ENCODE measurements at regions not wholly inside any gene's neighbourhood (a gene's known extent, or its start where the extent isn't known, plus 50 kb on each side); places are given as distances from the start of the nearest gene placed in this dataset.

DNA sequence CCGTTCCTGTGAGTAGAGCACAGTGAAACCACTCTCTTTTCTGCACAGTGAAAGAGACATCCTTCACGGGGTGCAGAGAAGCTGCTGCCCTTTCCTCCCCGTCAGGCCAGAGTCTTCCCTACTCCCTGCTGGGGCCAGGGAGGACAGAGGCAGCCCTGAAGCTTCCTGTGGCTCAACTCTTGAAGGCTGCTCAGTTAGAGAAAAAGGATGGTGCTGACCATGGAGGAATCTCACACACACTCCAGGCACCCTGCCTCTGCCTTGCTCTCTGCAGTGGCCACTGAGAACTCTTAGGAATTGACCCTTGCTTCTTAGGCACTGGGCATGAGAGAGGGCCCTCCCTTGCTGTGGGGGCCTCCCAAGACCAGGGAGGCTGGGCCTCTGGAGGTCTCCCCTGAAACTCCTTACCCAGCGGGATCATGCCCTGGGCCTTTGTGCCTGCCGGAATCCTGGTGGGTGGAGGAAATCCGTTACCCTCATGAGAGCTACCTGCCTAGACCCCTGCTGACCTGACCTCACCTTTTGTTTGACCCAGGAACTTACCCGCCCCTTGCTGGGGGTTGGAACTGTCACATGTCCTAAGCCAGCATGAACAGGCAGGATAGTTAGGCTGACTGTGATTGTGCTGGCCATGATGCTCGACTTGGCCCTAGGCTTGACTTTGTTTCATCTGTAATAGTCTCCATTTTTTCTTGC, 65.0 kb upstream of the CD93 start:
- Histone ChIP-seq H3K27me3 (ENCODE audit: insufficient read depth, insufficient read length) (no peaks in the 10 kb centered on the region), H3K4me1 (ENCODE audit: insufficient read depth, insufficient read length) (peaks cover 5% of the 10 kb centered on the region), H3K36me3 (ENCODE audit: insufficient read depth, insufficient read length, low read length) (no peaks in the 10 kb centered on the region), H3K9me3 (ENCODE audit: insufficient read depth, low read length) (no peaks in the 10 kb centered on the region), H3K4me3 (ENCODE audit: insufficient read length, low read depth) (no peak overlapping the region), H3K9ac (ENCODE audit: insufficient read length, low read depth) (no peak overlapping the region)
- TF ChIP-seq YY1 (IDR thresholded peaks at IDR 0.05; ENCODE audit: insufficient read depth, insufficient read length), result no peak
- TF ChIP-seq ZNF274 (IDR thresholded peaks at IDR 0.05; ENCODE audit: low read depth, low read length), result no peak
- TF ChIP-seq SUZ12 (IDR thresholded peaks at IDR 0.05; ENCODE audit: extremely low read depth, insufficient read depth, insufficient read length), result no peak
- no peak for DNase-seq (ENCODE audit: low read depth, low spot score)

GRCh38 chr20:23150304-23151007, 64.3 kb upstream of the CD93 start:
- peaks cover 5% of the 10 kb centered on the region for H3K4me1 ChIP-seq (ENCODE audit: insufficient read depth, insufficient read length)
- H3K9ac ChIP-seq (ENCODE audit: insufficient read length, low read depth), result no peak overlapping the region
- H3K36me3 ChIP-seq (ENCODE audit: insufficient read depth, insufficient read length, low read length), result no peaks in the 10 kb centered on the region
- no peaks in the 10 kb centered on the region for H3K27me3 ChIP-seq (ENCODE audit: insufficient read depth, insufficient read length)
- H3K4me3 ChIP-seq (ENCODE audit: insufficient read length, low read depth), result no peak overlapping the region
- no peaks in the 10 kb centered on the region for H3K9me3 ChIP-seq (ENCODE audit: insufficient read depth, low read length)
- DNase-seq (ENCODE audit: low read depth, low spot score), result no peak
- no peak for TF ChIP-seq YY1 (IDR thresholded peaks at IDR 0.05; ENCODE audit: insufficient read depth, insufficient read length)
- TF ChIP-seq ZNF274 (IDR thresholded peaks at IDR 0.05; ENCODE audit: low read depth, low read length), result no peak
- TF ChIP-seq SUZ12 (IDR thresholded peaks at IDR 0.05; ENCODE audit: extremely low read depth, insufficient read depth, insufficient read length), result no peak

DNA sequence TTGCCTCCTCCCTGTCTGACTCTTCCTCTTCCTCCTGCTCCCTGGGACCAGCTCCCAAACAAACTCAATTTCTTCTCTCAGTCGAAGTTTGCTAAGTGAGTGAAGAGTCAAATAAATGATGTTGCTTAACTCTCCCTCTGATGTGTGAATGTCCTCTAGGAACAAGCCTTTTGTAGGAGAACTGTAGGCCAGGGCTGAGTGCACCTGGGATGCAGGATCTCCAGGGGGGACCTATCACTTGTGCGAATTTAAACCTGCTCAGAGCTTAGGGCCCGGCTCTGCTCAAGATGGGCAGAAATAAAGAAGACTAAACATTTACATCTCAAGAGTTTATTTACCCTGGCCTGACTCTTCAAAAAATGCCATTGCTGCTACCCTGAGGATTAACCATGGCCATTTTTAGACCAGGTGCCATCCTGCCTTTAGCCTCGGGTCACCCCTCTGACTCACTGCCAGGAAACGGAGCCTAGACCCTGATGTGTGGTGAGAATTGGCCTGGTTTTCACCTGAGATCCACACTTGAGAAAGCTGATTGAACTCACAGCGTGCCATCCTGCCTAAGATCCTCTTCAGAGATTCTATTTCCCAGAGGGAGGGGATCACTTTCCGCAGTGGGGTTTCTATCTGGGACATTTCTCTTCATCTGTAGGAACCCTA, 63.6 kb upstream of the CD93 start:
- no peaks in the 10 kb centered on the region for H3K27me3 ChIP-seq (ENCODE audit: insufficient read depth, insufficient read length)

GRCh38 chr20:23148731-23149570, 62.8 kb upstream of the CD93 start:
- Histone ChIP-seq H3K4me1 (ENCODE audit: insufficient read depth, insufficient read length) (peaks cover 5% of the 10 kb centered on the region), H3K9ac (ENCODE audit: insufficient read length, low read depth) (no peak overlapping the region)
- TF ChIP-seq ZNF274 (IDR thresholded peaks at IDR 0.05; ENCODE audit: low read depth, low read length) (no peak), YY1 (IDR thresholded peaks at IDR 0.05; ENCODE audit: insufficient read depth, insufficient read length) (no peak), SUZ12 (IDR thresholded peaks at IDR 0.05; ENCODE audit: extremely low read depth, insufficient read depth, insufficient read length) (no peak)

More for the DNA sequence above, 63.6 kb upstream of the CD93 start:
- Histone ChIP-seq H3K9me3 (ENCODE audit: insufficient read depth, low read length) (no peaks in the 10 kb centered on the region), H3K36me3 (ENCODE audit: insufficient read depth, insufficient read length, low read length) (no peaks in the 10 kb centered on the region), H3K4me1 (ENCODE audit: insufficient read depth, insufficient read length) (peaks cover 5% of the 10 kb centered on the region), H3K9ac (ENCODE audit: insufficient read length, low read depth) (no peak overlapping the region), H3K4me3 (ENCODE audit: insufficient read length, low read depth) (no peak overlapping the region)
- DNase-seq (ENCODE audit: low read depth, low spot score), result no peak
- TF ChIP-seq YY1 (IDR thresholded peaks at IDR 0.05; ENCODE audit: insufficient read depth, insufficient read length) (no peak), ZNF274 (IDR thresholded peaks at IDR 0.05; ENCODE audit: low read depth, low read length) (no peak), SUZ12 (IDR thresholded peaks at IDR 0.05; ENCODE audit: extremely low read depth, insufficient read depth, insufficient read length) (no peak)

DNA sequence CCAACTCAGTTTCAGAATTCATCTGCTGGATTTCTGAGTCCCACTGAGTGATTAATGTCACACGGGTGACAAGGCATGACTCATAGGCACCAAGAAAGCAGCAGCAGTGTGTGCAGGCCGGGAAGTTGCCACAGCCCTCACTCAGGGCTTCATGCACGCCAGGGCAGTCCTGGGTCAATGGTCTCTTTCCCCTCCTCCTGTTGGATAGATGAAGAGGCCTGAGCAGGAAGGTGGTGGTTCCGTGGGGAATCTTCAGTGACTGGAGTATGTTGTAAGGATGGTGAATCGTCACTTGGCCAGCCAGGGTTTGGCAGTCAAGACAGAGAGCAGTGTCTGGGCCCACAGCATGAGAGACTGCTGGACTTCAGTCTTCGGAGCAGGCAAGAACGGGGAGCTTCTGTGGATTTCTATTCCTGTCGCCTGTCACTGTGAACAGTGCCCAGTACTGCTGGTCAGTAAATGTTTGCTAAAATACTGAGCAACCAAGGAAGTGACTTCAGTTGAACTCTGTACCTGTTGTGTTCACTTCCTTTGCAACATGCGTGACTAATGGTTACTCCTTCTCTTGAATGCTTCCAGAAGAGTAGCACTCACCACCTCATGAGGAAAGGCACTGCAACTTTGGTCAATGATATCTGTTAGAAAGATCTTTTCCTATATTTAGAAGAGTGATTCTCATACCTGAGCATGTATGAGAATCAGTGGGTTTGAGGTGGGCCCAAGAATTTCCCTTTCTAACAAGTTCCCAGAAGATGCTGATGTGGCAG, 62.0 kb upstream of the CD93 start:
- Histone ChIP-seq H3K36me3 (ENCODE audit: insufficient read depth, insufficient read length, low read length) (no peaks in the 10 kb centered on the region), H3K27me3 (ENCODE audit: insufficient read depth, insufficient read length) (no peaks in the 10 kb centered on the region), H3K9me3 (ENCODE audit: insufficient read depth, low read length) (no peaks in the 10 kb centered on the region), H3K4me1 (ENCODE audit: insufficient read depth, insufficient read length) (peaks cover 5% of the 10 kb centered on the region), H3K4me3 (ENCODE audit: insufficient read length, low read depth) (no peak overlapping the region), H3K9ac (ENCODE audit: insufficient read length, low read depth) (no peak overlapping the region)
- DNase-seq (ENCODE audit: low read depth, low spot score), result no peak
- no peak for TF ChIP-seq SUZ12 (IDR thresholded peaks at IDR 0.05; ENCODE audit: extremely low read depth, insufficient read depth, insufficient read length)
- no peak for TF ChIP-seq YY1 (IDR thresholded peaks at IDR 0.05; ENCODE audit: insufficient read depth, insufficient read length)
- TF ChIP-seq ZNF274 (IDR thresholded peaks at IDR 0.05; ENCODE audit: low read depth, low read length), result no peak

More at GRCh38 chr20:23148731-23149570, 62.8 kb upstream of the CD93 start:
- H3K9me3 ChIP-seq (ENCODE audit: insufficient read depth, low read length), result no peaks in the 10 kb centered on the region
- no peaks in the 10 kb centered on the region for H3K36me3 ChIP-seq (ENCODE audit: insufficient read depth, insufficient read length, low read length)
- DNase-seq (ENCODE audit: low read depth, low spot score), result no peak
- H3K27me3 ChIP-seq (ENCODE audit: insufficient read depth, insufficient read length), result no peaks in the 10 kb centered on the region
- no peak overlapping the region for H3K4me3 ChIP-seq (ENCODE audit: insufficient read length, low read depth)

DNA sequence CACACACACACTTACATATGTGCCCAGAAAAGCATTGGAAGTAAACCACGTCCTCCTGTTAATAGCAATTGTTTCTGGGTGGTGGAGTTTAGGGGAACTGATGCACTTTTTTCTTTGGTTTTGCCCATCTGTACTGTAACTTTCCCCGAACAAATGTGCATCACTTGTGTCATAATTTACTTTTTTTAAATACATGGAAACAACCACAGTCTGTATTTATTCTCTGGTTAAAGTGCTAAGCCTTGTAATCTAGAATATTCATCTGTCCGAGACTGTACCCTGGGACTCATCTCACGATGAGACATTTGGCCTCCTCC, 61.5 kb upstream of the CD93 start:
- Histone ChIP-seq H3K27me3 (ENCODE audit: insufficient read depth, insufficient read length) (no peaks in the 10 kb centered on the region), H3K9me3 (ENCODE audit: insufficient read depth, low read length) (no peaks in the 10 kb centered on the region), H3K36me3 (ENCODE audit: insufficient read depth, insufficient read length, low read length) (no peaks in the 10 kb centered on the region), H3K4me3 (ENCODE audit: insufficient read length, low read depth) (no peak overlapping the region), H3K4me1 (ENCODE audit: insufficient read depth, insufficient read length) (peaks cover 5% of the 10 kb centered on the region), H3K9ac (ENCODE audit: insufficient read length, low read depth) (no peak overlapping the region)
- TF ChIP-seq YY1 (IDR thresholded peaks at IDR 0.05; ENCODE audit: insufficient read depth, insufficient read length), result no peak
- TF ChIP-seq SUZ12 (IDR thresholded peaks at IDR 0.05; ENCODE audit: extremely low read depth, insufficient read depth, insufficient read length), result no peak
- TF ChIP-seq ZNF274 (IDR thresholded peaks at IDR 0.05; ENCODE audit: low read depth, low read length), result no peak
- no peak for DNase-seq (ENCODE audit: low read depth, low spot score)
